Activated CD8-positive, alpha-beta memory T cell treated with anti-CD3 and anti-CD28 coated beads, Interleukin-2, amount 50 U/mL, for 24 hours (primary cell): ENCODE measurements at regions not wholly inside any gene's neighbourhood (a gene's known extent, or its start where the extent isn't known, plus 50 kb on each side); places are given as distances from the start of the nearest gene placed in this dataset.

Experiments
- DNase-seq: peaks from one replicate; pipeline ENCODE4 v3.0.0-alpha.2; 2020; ENCODE audit errors: extremely low read depth

- no peak for DNase-seq
These were observed 240.1 kb upstream of the PITRM1 start for GRCh38 chr10:3412646-3413045.

DNA sequence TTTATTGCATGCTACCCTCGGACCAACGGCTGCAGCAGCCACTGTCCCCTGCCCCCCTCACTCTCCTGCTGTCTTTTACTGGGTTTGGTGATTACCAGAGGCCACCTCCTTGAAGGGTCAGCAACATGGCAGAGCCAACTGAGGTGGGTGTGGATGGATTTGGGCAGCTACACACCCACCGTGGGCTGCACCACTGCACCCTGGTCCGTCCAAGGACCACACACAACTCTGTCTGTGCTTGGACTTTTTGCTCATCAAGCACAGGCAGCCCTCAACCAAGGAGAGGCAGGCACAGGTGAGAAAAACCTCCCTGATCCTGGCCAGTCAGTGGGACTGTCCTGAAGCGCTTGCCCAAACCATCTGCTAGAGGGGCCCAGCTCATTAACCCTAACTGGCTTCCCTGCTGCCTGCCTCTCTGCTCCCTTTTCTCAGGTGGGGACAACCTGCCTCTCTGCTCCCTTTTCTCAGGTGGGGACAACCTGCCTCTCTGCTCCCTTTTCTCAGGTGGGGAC is 239.5 kb upstream of the PITRM1 start:
- no peak for DNase-seq

GRCh38 chr10:3411044-3411443 is 238.5 kb upstream of the PITRM1 start:
- DNase-seq, result no peak

DNA sequence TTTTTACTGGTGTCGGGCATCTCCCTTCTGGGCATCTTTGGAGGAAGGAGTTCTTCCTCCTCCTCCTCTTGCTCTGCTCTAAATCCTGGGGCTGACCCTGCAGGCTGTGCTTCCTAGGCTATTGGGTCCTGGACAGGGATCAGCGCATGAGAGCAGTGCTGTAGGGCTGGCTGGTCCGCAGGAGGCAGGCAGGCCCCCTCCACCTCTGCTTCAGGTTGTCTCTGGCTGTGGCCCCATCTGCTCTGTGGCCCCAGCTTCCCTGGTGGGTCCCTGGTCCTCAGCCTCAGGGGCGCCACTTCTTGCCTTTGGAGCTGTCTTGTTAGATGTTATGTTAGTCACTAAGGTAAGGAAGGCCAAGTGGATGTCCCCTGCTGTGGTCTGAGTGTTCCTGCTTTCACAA is 237.3 kb upstream of the PITRM1 start:
- no peak for DNase-seq

GRCh38 chr10:3408603-3409365 is 236.2 kb upstream of the PITRM1 start:
- no peak for DNase-seq

DNA sequence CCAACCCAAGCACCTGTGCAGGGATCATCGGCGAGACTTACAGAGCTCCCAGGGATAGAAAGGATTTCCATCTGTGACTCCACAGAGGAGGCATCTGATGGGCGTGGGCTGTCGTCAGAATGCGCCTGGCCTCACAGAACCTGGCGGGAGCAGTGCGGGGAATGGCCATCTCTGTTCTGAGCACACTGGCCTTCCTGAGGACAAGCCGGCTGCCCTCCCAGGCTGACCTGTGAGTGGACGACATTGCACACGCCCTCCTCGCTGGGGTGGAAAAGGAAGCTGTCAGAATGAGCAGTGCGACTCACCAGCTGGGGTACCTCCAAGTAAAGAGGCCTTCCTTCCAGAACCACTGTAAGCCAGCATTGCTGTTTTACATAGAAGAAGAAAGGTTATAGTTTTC is 234.6 kb upstream of the PITRM1 start:
- DNase-seq, result no peak

GRCh38 chr10:3406556-3406955 is 234.0 kb upstream of the PITRM1 start:
- no peak for DNase-seq

- DNase-seq, result no peak
These were observed 231.8 kb upstream of the PITRM1 start for GRCh38 chr10:3404381-3404780.

DNA sequence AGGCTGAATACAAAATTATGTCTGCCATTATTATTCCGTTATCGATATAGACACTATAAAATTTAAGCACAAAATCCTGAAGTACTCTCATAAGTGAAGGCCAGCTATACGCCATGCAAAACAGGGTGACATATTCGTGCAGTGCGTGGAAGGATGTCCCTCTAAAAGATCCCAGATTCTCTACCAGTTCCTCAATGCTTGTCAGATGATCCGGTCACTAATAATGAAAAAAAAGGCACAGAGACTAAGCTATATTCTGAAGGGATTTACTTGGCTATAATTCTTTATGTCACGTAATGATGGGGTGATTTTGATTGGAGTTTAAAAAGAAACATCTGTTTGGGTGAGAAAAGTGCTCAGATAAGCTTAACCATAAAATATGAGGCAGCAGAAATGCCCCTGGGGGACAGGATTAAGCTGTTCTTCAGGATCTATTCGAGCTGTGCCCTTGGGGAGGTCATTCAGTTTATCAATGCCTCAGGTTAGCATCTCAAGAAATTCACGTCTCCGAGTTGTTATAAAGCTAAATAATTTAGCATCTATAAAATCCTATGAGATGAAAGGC is 229.7 kb upstream of the PITRM1 start:
- DNase-seq, result no peak

DNA sequence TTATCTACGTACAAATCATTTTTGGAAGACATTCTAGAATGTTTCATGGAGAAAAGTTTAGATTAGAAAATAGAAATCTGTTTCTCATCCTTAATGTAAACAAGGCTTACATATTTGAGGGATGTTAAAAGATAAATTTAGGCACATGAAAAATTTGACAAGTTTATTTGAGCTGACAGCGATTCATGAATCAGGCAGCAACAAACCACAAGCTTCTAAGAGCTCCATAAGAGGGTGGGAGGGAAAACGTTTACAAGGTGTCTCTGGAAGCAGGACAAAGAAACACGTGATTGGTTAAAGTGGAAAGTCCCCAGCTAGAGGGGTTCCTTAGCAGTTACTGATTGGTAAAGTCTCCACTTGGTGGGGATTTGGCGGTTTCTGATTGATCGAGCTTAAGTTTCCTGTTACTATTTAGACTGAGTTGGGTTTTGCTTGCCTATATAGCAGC is 228.9 kb upstream of the PITRM1 start:
- DNase-seq, result no peak

GRCh38 chr10:3400348-3400747 is 227.8 kb upstream of the PITRM1 start:
- no peak for DNase-seq

DNA sequence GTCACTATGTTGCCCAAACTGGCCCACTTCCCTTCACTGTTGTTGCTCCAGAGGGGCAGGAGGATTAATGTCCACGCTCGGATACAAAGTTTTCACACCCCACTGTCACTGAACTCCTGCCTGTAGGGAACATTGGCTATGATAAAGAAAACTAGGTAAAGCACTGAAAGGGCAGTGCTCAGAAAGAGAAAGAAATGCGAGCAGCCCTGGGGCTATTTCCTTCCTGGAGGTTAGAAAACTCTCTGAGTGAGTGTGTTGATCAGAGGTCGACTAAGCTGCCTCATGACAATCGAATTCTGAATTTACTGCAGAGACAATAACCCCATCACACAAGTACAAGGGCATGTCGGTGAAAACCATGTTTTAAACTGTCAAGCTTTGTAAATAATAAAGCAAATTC is 227.2 kb upstream of the PITRM1 start:
- no peak for DNase-seq

DNA sequence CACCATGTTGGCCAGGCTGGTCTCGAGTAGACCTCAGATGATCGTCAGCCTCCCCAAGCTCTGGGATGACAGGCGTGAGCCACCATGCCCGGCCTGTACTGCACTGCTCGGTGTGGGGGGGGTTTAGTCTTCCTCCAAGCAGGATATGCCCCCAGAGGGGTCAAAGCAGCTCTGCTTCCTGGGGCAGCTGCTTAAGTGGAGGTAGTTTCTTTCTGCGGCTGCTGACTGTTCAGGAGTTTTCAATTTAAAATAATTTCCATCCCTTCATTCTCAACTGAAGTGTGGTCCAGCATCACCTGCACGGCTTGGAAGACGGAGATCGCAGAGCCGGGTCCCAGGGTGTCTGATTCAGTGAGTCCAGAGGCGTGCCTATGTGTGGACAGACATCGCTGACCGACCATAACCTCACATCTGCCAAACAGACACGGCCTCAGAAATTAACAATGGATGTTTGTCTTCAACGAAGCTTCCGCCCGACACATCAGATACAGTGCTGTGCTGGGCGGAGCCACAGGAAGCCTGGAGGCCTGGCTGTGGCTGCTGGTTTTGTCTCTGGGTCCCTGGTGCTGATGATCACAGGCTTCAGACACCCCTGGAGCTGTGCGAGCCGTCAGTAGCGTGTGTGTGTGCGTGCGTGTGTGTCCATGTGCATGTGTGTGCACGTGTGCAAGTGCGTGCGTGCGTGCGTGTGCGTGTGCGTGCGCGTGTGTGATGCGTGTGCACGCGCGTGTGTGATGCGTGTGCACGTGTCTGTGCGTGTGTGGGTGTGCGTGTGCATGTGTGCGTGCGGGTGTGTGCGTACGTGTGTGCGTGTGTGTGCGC is 226.5 kb upstream of the PITRM1 start:
- no peak for DNase-seq

- DNase-seq, result no peak
These were observed 225.3 kb upstream of the PITRM1 start for GRCh38 chr10:3397846-3398245.

GRCh38 chr10:3397231-3397630 is 224.6 kb upstream of the PITRM1 start:
- DNase-seq, result no peak

DNA sequence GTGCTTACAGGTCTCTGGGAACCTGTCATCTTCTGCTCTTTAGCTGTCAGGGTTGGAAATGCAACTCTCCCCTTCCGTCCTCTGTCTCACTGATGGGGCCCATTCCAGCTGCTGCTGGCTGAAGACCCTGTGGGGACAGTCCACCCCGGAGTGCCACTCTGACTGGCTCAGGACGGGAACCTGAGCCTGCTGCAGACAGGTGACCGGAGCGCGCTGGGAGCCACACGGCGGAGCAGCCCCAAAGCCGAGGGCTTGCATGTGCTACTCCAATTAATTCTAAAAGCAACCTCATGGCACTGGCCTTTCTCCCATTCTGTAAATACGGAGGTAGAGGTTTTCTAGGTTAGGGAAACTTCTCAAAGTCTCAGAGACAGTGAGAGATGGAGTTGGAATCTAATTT is 223.5 kb upstream of the PITRM1 start:
- DNase-seq, result no peak

DNA sequence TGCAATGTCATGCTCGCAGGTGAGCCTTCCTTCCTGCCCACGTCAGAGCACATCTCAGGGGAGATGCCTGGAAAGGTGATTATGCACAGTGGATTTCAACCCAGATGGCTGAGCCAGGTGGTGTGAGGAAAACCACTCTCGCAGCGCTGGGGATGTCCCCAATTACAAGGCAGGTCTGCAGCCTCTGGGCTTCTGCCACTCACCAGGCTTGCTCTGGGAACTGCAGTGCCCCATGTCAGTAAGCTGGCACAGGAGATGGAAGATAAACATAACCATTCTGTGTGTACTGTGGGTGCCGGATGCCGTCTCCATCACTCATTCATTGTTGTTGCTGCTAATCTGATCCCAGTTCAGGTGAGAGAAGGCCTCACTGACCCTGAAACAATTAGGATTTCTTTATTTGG is 222.9 kb upstream of the PITRM1 start:
- no peak for DNase-seq

GRCh38 chr10:3395041-3395440 is 222.5 kb upstream of the PITRM1 start:
- DNase-seq, result no peak

DNA sequence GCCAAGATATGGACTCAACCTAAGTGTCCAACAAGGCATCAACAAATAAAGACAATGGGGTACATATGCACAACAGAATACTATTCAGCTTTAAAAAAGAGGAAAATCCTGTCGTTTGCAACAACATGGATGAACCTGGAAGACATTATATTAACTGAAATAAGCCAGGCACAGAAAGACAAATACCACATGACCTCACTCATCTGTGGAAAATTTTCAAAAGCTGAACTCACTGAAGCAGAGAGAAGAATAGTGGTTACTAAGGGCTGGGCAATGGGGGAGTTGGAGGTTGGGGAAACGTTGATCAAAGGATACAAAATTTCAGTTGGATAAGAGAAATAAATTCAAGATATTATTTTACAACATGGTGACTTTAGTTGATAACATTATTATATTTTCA is 221.4 kb upstream of the PITRM1 start:
- no peak for DNase-seq

DNA sequence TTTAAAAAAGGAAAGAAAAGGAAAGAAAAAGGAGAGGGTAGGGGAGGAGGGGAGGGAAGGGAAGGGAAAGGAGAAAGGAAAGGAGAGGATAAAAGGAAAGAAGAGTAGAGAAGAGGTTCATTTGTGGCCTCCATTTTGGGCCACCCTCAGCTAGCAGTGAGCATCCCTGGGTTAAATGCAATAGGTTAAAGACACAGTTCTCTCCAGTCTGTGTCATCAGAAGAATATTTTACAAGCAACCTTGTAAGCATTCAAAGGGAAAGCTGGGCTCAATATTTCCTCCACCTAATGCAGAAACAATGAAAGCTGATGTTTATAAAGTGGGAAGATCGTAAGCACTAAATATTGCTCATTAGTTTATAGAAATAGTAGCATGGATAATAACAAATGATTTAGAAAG is 219.1 kb upstream of the PITRM1 start:
- no peak for DNase-seq

GRCh38 chr10:3389130-3389529 is 216.5 kb upstream of the PITRM1 start:
- DNase-seq, result no peak

- DNase-seq, result no peak
These were observed 212.9 kb upstream of the PITRM1 start for GRCh38 chr10:3385487-3385886.

DNA sequence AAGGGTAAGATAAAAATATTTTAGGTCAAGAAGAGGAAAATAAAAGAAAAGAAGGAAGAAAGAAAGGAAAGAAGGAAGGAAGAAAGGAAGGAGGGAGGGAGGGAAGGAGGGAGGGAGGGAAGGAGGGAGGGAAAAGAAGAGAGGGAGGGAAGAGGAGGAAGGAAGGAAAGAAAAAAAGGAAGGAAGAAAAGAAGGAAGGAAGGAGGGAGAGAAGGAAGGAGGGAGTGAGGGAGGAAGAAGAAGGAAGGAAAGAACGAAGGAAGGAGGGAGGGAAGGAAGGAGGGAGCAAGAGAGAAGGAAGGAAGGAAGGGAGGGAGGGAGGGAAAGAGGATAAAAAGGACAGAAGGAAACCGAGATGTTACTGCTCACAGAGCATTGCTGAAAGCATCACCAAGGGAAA is 209.5 kb upstream of the PITRM1 start:
- no peak for DNase-seq
